Sigmoid colon (tissue), 6 donors: ENCODE measurements at regions not wholly inside any gene's neighbourhood (a gene's known extent, or its start where the extent isn't known, plus 50 kb on each side); places are given as distances from the start of the nearest gene placed in this dataset.
A peak's percentile ranks its signal among the peaks of the same experiment; 100 is the strongest.

ENCODE experiments used
- DNase-seq: peaks from one replicate; pipeline ENCODE4 v3.0.0-alpha.2; 2019
- H3K27ac ChIP-seq, 4 donors: fragments of 200-600 bp; sonication (generic); one replicate each; pipeline ENCODE4 v1.5.1; 2016 to 2019; ENCODE audit warnings: mild to moderate bottlenecking in 1 of 4
- H3K27me3 ChIP-seq, 3 donors: fragments of 200-600 bp; sonication (generic); one replicate each; pipeline ENCODE4 v1.5.1; 2019; ENCODE audit warnings: mild to moderate bottlenecking in 1 of 3
- H3K36me3 ChIP-seq, 4 donors: fragments of 200-600 bp; sonication (generic); one replicate each; pipeline ENCODE4 v1.5.1; 2016 to 2019
- H3K4me1 ChIP-seq, 4 donors: fragments of 200-600 bp; sonication (generic); one replicate each; pipeline ENCODE4 v1.5.1; 2017 to 2019
- H3K4me3 ChIP-seq, 4 donors: fragments of 200-600 bp; sonication (generic); one replicate each; pipeline ENCODE4 v1.5.1; 2017 to 2019; ENCODE audit warnings: mild to moderate bottlenecking in 2 of 4, moderate library complexity in 1 of 4
- H3K9me3 ChIP-seq, 4 donors: fragments of 200-600 bp in 3 of 4; sonication (generic) in 3 of 4; one replicate each; pipeline versions ENCODE4 v1.5.1 to v1.6.1; 2013 to 2019
- CTCF ChIP-seq, 4 experiments: fragments of 450-650 bp in 3 of 4; fragments of 200-600 bp in 1 of 4; IDR thresholded peaks; one replicate each; pipeline ENCODE4 v1.5.1; 2016 to 2019; ENCODE audit warnings: antibody characterized with exemption in 4 of 4, mild to moderate bottlenecking in 3 of 4, moderate library complexity in 2 of 4
- EP300 ChIP-seq, 4 donors: sonication (generic); formaldehyde crosslinking; IDR thresholded peaks; one replicate each; pipeline ENCODE4 v1.6.1; 2017; ENCODE audit warnings: antibody characterized with exemption in 4 of 4
- POLR2A ChIP-seq, 2 donors: fragments of 450-650 bp; IDR thresholded peaks; one replicate each; pipeline ENCODE4 v1.6.1; 2016; ENCODE audit warnings: antibody characterized with exemption in 2 of 2, mild to moderate bottlenecking in 2 of 2, moderate library complexity in 2 of 2
- POLR2AphosphoS5 ChIP-seq, 4 donors: sonication (generic); formaldehyde crosslinking; IDR thresholded peaks; one replicate each; pipeline ENCODE4 v1.6.1; 2017; ENCODE audit warnings: antibody characterized with exemption in 4 of 4
- WGBS, 2 donors: extraction: QIAGEN DNeasy Blood & Tissue Kit; methylation state at CpG; one replicate each; pipeline ENCODE4 v1.1.7; 2013; 5-methylcytosine and 5-hydroxymethylcytosine counted together
- intact Hi-C: fragments of 100-400 bp; cut with DNase I; formaldehyde crosslinking; loops from one replicate; pipeline ENCODE4 v1.15.1; 2023
- donor health status: healthy with polysubstance abuse.
- donor health status: healthy.

GRCh38 chr2:118225666-118226065, 137.4 kb downstream of the INSIG2 start:
- DNase-seq, result no peak
- intact Hi-C loops, result no loop called here

GRCh38 chr2:118224895-118225311, 136.6 kb downstream of the INSIG2 start:
- Histone ChIP-seq H3K4me3 (no peak overlapping the region), H3K4me1 (peaks cover 0 to 15% (median 14%) of the 10 kb centered on the region in 4 donors), H3K36me3 (no peaks in the 10 kb centered on the region), H3K27me3 (peaks cover 41 to 71% (median 49%) of the 10 kb centered on the region in 3 donors), H3K9me3 (no peaks in the 10 kb centered on the region), H3K27ac (no peak overlapping the region)
- intact Hi-C loops, result loop anchor here (5.0 kb wide), 1 partner anchor 38 kb away; no protein-coding TSS in a partner anchor
- 35 to 38% methylated on average over 15 of the region's 15 CpGs for WGBS, 2 donors
- DNase-seq, result no peak
- no peak for TF ChIP-seq CTCF (IDR thresholded peaks at IDR 0.05)
- TF ChIP-seq EP300 (IDR thresholded peaks at IDR 0.05), result no peak
- no peak for TF ChIP-seq POLR2AphosphoS5 (IDR thresholded peaks at IDR 0.05)
- no peak for TF ChIP-seq POLR2A (IDR thresholded peaks at IDR 0.05)

More at GRCh38 chr2:118225666-118226065, 137.4 kb downstream of the INSIG2 start:
- Histone ChIP-seq H3K4me1 (peaks cover 0 to 15% (median 14%) of the 10 kb centered on the region in 4 donors), H3K4me3 (no peak overlapping the region), H3K9me3 (no peaks in the 10 kb centered on the region), H3K27me3 (peaks cover 38 to 63% (median 49%) of the 10 kb centered on the region in 3 donors), H3K27ac (no peak overlapping the region), H3K36me3 (no peaks in the 10 kb centered on the region)
- 57 to 69% methylated on average over 9 of the region's 9 CpGs for WGBS, 2 donors
- TF ChIP-seq POLR2AphosphoS5 (IDR thresholded peaks at IDR 0.05), result no peak
- no peak for TF ChIP-seq EP300 (IDR thresholded peaks at IDR 0.05)
- TF ChIP-seq CTCF (IDR thresholded peaks at IDR 0.05), result no peak
- no peak for TF ChIP-seq POLR2A (IDR thresholded peaks at IDR 0.05)

- Histone ChIP-seq H3K4me3 (peak overlapping the region in 3 of 4 donors; percentile 32 to 44 (median 38)), H3K27ac (no peak overlapping the region), H3K36me3 (no peaks in the 10 kb centered on the region), H3K27me3 (peaks cover 41 to 77% (median 49%) of the 10 kb centered on the region in 3 donors), H3K4me1 (peaks cover 0 to 15% (median 14%) of the 10 kb centered on the region in 4 donors), H3K9me3 (no peaks in the 10 kb centered on the region)
- WGBS, 2 donors, result 3% methylated on average over 77 of the region's 77 CpGs
- DNase-seq, result no peak
- intact Hi-C loops, result loop anchor here (2.0 to 5.0 kb wide), 2 partner anchors 37 to 631 kb away; no protein-coding TSS in a partner anchor
- TF ChIP-seq POLR2A (IDR thresholded peaks at IDR 0.05) (no peak), POLR2AphosphoS5 (IDR thresholded peaks at IDR 0.05) (no peak), CTCF (IDR thresholded peaks at IDR 0.05) (no peak), EP300 (IDR thresholded peaks at IDR 0.05) (no peak)
These were observed 136.0 kb downstream of the INSIG2 start for GRCh38 chr2:118223992-118224894.

- no peaks in the 10 kb centered on the region for H3K36me3 ChIP-seq
- peak overlapping the region in 3 of 4 donors; percentile 32 to 44 (median 38) for H3K4me3 ChIP-seq
- H3K4me1 ChIP-seq, result peaks cover 0 to 15% (median 14%) of the 10 kb centered on the region in 4 donors
- intact Hi-C loops, result loop anchor here (2.0 to 5.0 kb wide), 2 partner anchors 36 to 631 kb away; no protein-coding TSS in a partner anchor
- H3K9me3 ChIP-seq, result no peaks in the 10 kb centered on the region
- TF ChIP-seq POLR2A (IDR thresholded peaks at IDR 0.05), result no peak
- TF ChIP-seq POLR2AphosphoS5 (IDR thresholded peaks at IDR 0.05), result no peak
- TF ChIP-seq CTCF (IDR thresholded peaks at IDR 0.05), result no peak
- TF ChIP-seq EP300 (IDR thresholded peaks at IDR 0.05), result no peak
- no peak overlapping the region for H3K27ac ChIP-seq
- no peak for DNase-seq
- peaks cover 41 to 84% (median 49%) of the 10 kb centered on the region in 3 donors for H3K27me3 ChIP-seq
- 6% methylated on average over 25 of the region's 25 CpGs for WGBS, 2 donors
These were observed 135.3 kb downstream of the INSIG2 start for GRCh38 chr2:118223511-118223991.
